ENCODE measurements at regions not wholly inside any gene's neighbourhood (a gene's known extent, or its start where the extent isn't known, plus 50 kb on each side); places are given as distances from the start of the nearest gene placed in this dataset.

DNA sequence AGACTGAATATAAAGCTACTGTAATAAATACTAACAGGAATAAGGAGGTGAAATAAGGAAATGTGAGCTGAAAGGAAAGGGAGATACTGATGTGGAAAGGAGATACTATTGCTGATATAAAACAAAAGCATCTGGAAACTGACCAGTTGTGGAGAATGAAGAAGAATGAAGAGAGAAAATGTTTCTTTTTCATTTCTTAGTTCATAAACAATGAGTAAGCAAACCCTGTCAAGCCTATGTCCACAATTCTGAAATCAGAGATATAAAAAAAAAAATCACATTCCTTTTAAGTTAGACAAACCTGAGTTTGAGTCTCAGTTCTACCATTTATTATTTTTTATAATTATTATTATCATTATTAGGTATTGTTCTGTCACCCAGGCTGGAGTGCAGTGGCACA is 121.6 kb upstream of the GJE1 start:
- no peaks in the 10 kb centered on the region for H3K9me2 ChIP-seq (ENCODE audit: insufficient read depth)
- POLR2A ChIA-PET (ENCODE audit: unreplicated experiment): interaction anchor here (0.7 kb wide), 1 partner anchor 12 kb away, joined by 4 read pairs; no protein-coding TSS in a partner anchor
- no peak for TF ChIP-seq EZH2 (IDR thresholded peaks at IDR 0.05; ENCODE audit: low read depth)
- TF ChIP-seq, protein P1, sequence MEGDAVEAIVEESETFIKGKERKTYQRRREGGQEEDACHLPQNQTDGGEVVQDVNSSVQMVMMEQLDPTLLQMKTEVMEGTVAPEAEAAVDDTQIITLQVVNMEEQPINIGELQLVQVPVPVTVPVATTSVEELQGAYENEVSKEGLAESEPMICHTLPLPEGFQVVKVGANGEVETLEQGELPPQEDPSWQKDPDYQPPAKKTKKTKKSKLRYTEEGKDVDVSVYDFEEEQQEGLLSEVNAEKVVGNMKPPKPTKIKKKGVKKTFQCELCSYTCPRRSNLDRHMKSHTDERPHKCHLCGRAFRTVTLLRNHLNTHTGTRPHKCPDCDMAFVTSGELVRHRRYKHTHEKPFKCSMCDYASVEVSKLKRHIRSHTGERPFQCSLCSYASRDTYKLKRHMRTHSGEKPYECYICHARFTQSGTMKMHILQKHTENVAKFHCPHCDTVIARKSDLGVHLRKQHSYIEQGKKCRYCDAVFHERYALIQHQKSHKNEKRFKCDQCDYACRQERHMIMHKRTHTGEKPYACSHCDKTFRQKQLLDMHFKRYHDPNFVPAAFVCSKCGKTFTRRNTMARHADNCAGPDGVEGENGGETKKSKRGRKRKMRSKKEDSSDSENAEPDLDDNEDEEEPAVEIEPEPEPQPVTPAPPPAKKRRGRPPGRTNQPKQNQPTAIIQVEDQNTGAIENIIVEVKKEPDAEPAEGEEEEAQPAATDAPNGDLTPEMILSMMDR (conservative IDR thresholded peaks at IDR 0.05): no peak
- no peak overlapping the region for H3K27ac ChIP-seq
- intact Hi-C loops (cut with micrococcal nuclease; ENCODE audit: unreplicated experiment): loop anchor here (10.0 kb wide), 1 partner anchor 1664 kb away; the partner anchor contains the start of gene PHACTR2
- H3K4me1 ChIP-seq (replicated peaks; ENCODE audit: insufficient read depth): peaks cover 33% of the 10 kb centered on the region
- no peaks in the 10 kb centered on the region for H3K27me3 ChIP-seq (ENCODE audit: insufficient read depth, low read depth)
- DNase-seq: no peak
- H3K36me3 ChIP-seq (ENCODE audit: low read depth): no peaks in the 10 kb centered on the region
- H3F3A ChIP-seq (ENCODE audit: insufficient read depth, low read depth): peaks cover 26% of the 10 kb centered on the region
- no peak overlapping the region for H2AFZ ChIP-seq
- H4K20me1 ChIP-seq (ENCODE audit: insufficient read depth): no peaks in the 10 kb centered on the region
- H3K79me2 ChIP-seq (ENCODE audit: low read depth): no peaks in the 10 kb centered on the region
- no peak overlapping the region for H3K4me2 ChIP-seq
- H3K9me3 ChIP-seq (ENCODE audit: insufficient read depth, low read depth): peaks cover 17% of the 10 kb centered on the region; the same call in 1 of the 2 replicates
- no peak overlapping the region for H3K4me3 ChIP-seq
- CTCF ChIA-PET: no interaction called here
- no TSS peak for BruUV-seq (replicated peaks)

DNA sequence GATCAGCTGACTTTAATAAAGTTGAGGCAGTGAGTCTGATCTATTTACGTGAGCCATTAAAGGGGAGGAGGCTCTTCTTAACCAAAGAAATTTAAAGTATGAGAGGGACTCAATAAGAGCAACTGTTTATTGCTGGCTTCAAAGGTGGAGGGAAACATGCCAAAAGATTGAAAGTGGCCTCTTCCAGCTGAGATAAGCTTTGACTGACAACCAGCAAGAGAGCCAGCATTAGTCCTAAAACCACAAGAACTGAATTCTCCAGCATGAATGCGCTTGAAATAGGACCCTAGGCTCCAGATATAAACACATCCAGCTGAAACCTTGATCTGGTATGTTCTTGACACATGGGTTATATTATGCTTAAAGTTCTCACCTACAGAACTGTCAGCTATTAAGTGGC is 123.1 kb upstream of the GJE1 start:
- Histone ChIP-seq H4K20me1 (ENCODE audit: insufficient read depth) (no peaks in the 10 kb centered on the region), H3K79me2 (ENCODE audit: low read depth) (no peaks in the 10 kb centered on the region), H3K4me1 (replicated peaks; ENCODE audit: insufficient read depth) (peaks cover 24% of the 10 kb centered on the region), H3K27me3 (ENCODE audit: insufficient read depth, low read depth) (no peaks in the 10 kb centered on the region), H2AFZ (no peak overlapping the region), H3K4me2 (no peak overlapping the region), H3K4me3 (no peak overlapping the region), H3K9me2 (ENCODE audit: insufficient read depth) (no peaks in the 10 kb centered on the region), H3F3A (ENCODE audit: insufficient read depth, low read depth) (peaks cover 19% of the 10 kb centered on the region), H3K9me3 (ENCODE audit: insufficient read depth, low read depth) (peaks cover 17% of the 10 kb centered on the region; the same call in 1 of the 2 replicates), H3K36me3 (ENCODE audit: low read depth) (no peaks in the 10 kb centered on the region), H3K27ac (no peak overlapping the region)
- intact Hi-C loops (cut with micrococcal nuclease; ENCODE audit: unreplicated experiment): loop anchor here (10.0 kb wide), 1 partner anchor 1665 kb away; the partner anchor contains the start of gene PHACTR2
- ChIA-PET CTCF (no interaction called here), POLR2A (ENCODE audit: unreplicated experiment) (interaction anchor here (0.6 kb wide), 1 partner anchor 30 kb away, joined by 6 read pairs; no protein-coding TSS in a partner anchor)
- no TSS peak for BruUV-seq (replicated peaks)
- TF ChIP-seq EZH2 (IDR thresholded peaks at IDR 0.05; ENCODE audit: low read depth): no peak
- TF ChIP-seq, protein P1 (conservative IDR thresholded peaks at IDR 0.05): no peak
- peak in 1 of 2 experiments; percentile 42 for DNase-seq

DNA sequence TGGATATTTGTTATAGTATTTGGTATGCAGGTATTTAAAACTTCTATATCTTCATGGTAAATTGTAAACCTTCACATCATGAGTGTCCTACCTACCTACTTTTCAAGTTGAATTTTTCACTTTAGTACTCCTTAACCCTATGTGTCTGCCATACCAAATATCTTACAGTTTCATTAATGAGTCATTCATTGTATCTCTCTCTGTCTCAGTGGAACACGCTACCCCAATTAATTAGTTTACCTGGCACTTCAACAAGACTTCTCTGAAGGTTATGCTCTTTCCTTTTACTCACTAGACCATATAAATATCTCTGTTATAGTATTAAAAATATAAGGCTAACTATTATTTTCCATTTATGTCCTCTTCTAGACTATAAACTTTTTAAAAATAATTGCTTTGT is 123.9 kb upstream of the GJE1 start:
- intact Hi-C loops (cut with micrococcal nuclease; ENCODE audit: unreplicated experiment): no loop called here
- Histone ChIP-seq H3K4me2 (no peak overlapping the region), H3K27me3 (ENCODE audit: insufficient read depth, low read depth) (no peaks in the 10 kb centered on the region), H3K9me3 (ENCODE audit: insufficient read depth, low read depth) (peaks cover 12% of the 10 kb centered on the region; the same call in 1 of the 2 replicates), H3K9me2 (ENCODE audit: insufficient read depth) (no peaks in the 10 kb centered on the region), H3K36me3 (ENCODE audit: low read depth) (no peaks in the 10 kb centered on the region), H3K4me3 (no peak overlapping the region), H3K4me1 (replicated peaks; ENCODE audit: insufficient read depth) (peaks cover 15% of the 10 kb centered on the region), H3K27ac (no peak overlapping the region), H4K20me1 (ENCODE audit: insufficient read depth) (no peaks in the 10 kb centered on the region), H3K79me2 (ENCODE audit: low read depth) (no peaks in the 10 kb centered on the region), H2AFZ (no peak overlapping the region), H3F3A (ENCODE audit: insufficient read depth, low read depth) (peaks cover 14% of the 10 kb centered on the region)
- BruUV-seq (replicated peaks): no TSS peak
- TF ChIP-seq, protein P1 (conservative IDR thresholded peaks at IDR 0.05): no peak
- TF ChIP-seq EZH2 (IDR thresholded peaks at IDR 0.05; ENCODE audit: low read depth): no peak
- ChIA-PET CTCF (no interaction called here), POLR2A (ENCODE audit: unreplicated experiment) (no interaction called here)
- no peak for DNase-seq

Measured in PC-9 (cell line).